HG03565 (cell line): ENCODE measurements at regions not wholly inside any gene's neighbourhood (a gene's known extent, or its start where the extent isn't known, plus 50 kb on each side); places are given as distances from the start of the nearest gene placed in this dataset.

Experiments used
- ATAC-seq: cut with Tn5 transposase; IDR thresholded peaks from one replicate; pipeline ENCODE4 v1.9.1; 2021; ENCODE audit warnings: mild to moderate bottlenecking, moderate library complexity; ENCODE audit not compliant: unreplicated experiment

GRCh38 chr4:123737156-123737555 lies 340.6 kb downstream of the SPRY1 start:
- ATAC-seq: no peak

GRCh38 chr4:123739806-123740205 lies 343.2 kb downstream of the SPRY1 start:
- ATAC-seq: no peak

GRCh38 chr4:123740236-123740635 lies 343.6 kb downstream of the SPRY1 start:
- no peak for ATAC-seq

- ATAC-seq: no peak
Measured at GRCh38 chr4:123741906-123742305, 345.3 kb downstream of the SPRY1 start.

- ATAC-seq: no peak
Measured at GRCh38 chr4:123743848-123744247, 347.3 kb downstream of the SPRY1 start.

GRCh38 chr4:123744664-123745290 lies 348.2 kb downstream of the SPRY1 start:
- ATAC-seq: no peak

GRCh38 chr4:123747016-123747415 lies 350.4 kb downstream of the SPRY1 start:
- no peak for ATAC-seq

GRCh38 chr4:123748806-123749205 lies 352.2 kb downstream of the SPRY1 start:
- ATAC-seq: no peak

GRCh38 chr4:123749383-123749782 lies 352.8 kb downstream of the SPRY1 start:
- ATAC-seq: no peak

GRCh38 chr4:123750044-123750443 lies 353.4 kb downstream of the SPRY1 start:
- no peak for ATAC-seq

- no peak for ATAC-seq
Measured at GRCh38 chr4:123755655-123756054, 359.1 kb downstream of the SPRY1 start.

GRCh38 chr4:123767806-123768205 lies 371.2 kb downstream of the SPRY1 start:
- ATAC-seq: no peak

- ATAC-seq: no peak
Measured at GRCh38 chr4:123770884-123771283, 374.3 kb downstream of the SPRY1 start.

- peak; percentile 100 for ATAC-seq
Measured at GRCh38 chr4:123776267-123776666, 379.7 kb downstream of the SPRY1 start.

- ATAC-seq: no peak
Measured at GRCh38 chr4:123777373-123777772, 380.8 kb downstream of the SPRY1 start.

- no peak for ATAC-seq
Measured at GRCh38 chr4:123783151-123783790, 386.7 kb downstream of the SPRY1 start.

- no peak for ATAC-seq
Measured at GRCh38 chr4:123783921-123784320, 387.3 kb downstream of the SPRY1 start.

- ATAC-seq: no peak
Measured at GRCh38 chr4:123784626-123785025, 388.0 kb downstream of the SPRY1 start.

GRCh38 chr4:123785538-123785937 lies 388.9 kb downstream of the SPRY1 start:
- ATAC-seq: no peak

- no peak for ATAC-seq
Measured at GRCh38 chr4:123786163-123786915, 389.7 kb downstream of the SPRY1 start.

- ATAC-seq: no peak
Measured at GRCh38 chr4:123786920-123787319, 390.3 kb downstream of the SPRY1 start.

GRCh38 chr4:123787512-123788080 lies 391.0 kb downstream of the SPRY1 start:
- no peak for ATAC-seq
